CD4-positive, alpha-beta T cell (primary cell): ENCODE measurements at regions not wholly inside any gene's neighbourhood (a gene's known extent, or its start where the extent isn't known, plus 50 kb on each side); places are given as distances from the start of the nearest gene placed in this dataset.
"Not testable (repeated sequence)": the region's sequence is repeated elsewhere in the genome, so short reads cannot be mapped to it uniquely, and the experiment has no call there.

Experiments
- ATAC-seq: fragments of 200-7000 bp; cut with Tn5 transposase; one replicate; pipeline ENCODE4 v1.10.0; 2022; ENCODE audit warnings: mild to moderate bottlenecking; ENCODE audit not compliant: poor library complexity
- CTCF ChIA-PET: fragments of 350-600 bp; sonication (Branson Sonifier 250); formaldehyde crosslinking; loops from one replicate; lab custom pipeline; 2021; ENCODE audit warnings: antibody characterized with exemption, inconsistent platforms; lab: Charles Lee
- POLR2A ChIA-PET: fragments of 350-600 bp; sonication (Branson Sonifier 250); formaldehyde crosslinking; loops from one replicate; lab custom pipeline; 2021; ENCODE audit warnings: antibody characterized with exemption, inconsistent platforms; lab: Charles Lee
- DNase-seq, 14 experiments: peaks; one replicate each; pipeline ENCODE4 v3.0.0-alpha.2; 2013 to 2020; ENCODE audit warnings: mixed read lengths in 2 of 14
- H3K27ac ChIP-seq, 2 donors: one replicate each; pipeline versions ENCODE4 v1.5.1 to v1.7.0; 2013; ENCODE audit warnings: low read length in 2 of 2, low read depth in 1 of 2, mild to moderate bottlenecking in 1 of 2
- H3K27me3 ChIP-seq, 2 experiments: 1 replicate in 1 of 2; 2 replicates in 1 of 2; pipeline versions ENCODE4 v1.6.1 to v1.7.0; 2013; ENCODE audit warnings: low read length in 2 of 2, control low read depth in 1 of 2, mild to moderate bottlenecking in 1 of 2, moderate library complexity in 1 of 2; ENCODE audit not compliant: insufficient read depth in 2 of 2, control insufficient read depth in 1 of 2
- H3K36me3 ChIP-seq: one replicate; pipeline ENCODE4 v1.6.1; 2013; ENCODE audit warnings: low read length, control low read depth; ENCODE audit not compliant: insufficient read depth
- H3K4me1 ChIP-seq: one replicate; pipeline ENCODE4 v1.6.1; 2013; ENCODE audit warnings: low read length, control low read depth; ENCODE audit not compliant: insufficient read depth
- H3K4me3 ChIP-seq: one replicate; pipeline ENCODE4 v1.5.1; 2013; ENCODE audit warnings: mild to moderate bottlenecking, low read length, moderate library complexity
- H3K9me3 ChIP-seq, 2 experiments: 1 replicate in 1 of 2; 2 replicates in 1 of 2; pipeline versions ENCODE4 v1.6.1 to v1.7.0; 2013; ENCODE audit warnings: low read length in 2 of 2, mild to moderate bottlenecking in 2 of 2, control low read depth in 1 of 2, moderate library complexity in 1 of 2; ENCODE audit not compliant: control insufficient read depth in 1 of 2, insufficient read depth in 1 of 2
- H3K27ac Mint-ChIP-seq: one replicate; pipeline ENCODE4 v1.8.0; 2020; ENCODE audit warnings: mixed read lengths
- H3K27me3 Mint-ChIP-seq: one replicate; pipeline ENCODE4 v1.8.0; 2021; ENCODE audit warnings: mixed read lengths
- H3K36me3 Mint-ChIP-seq: one replicate; pipeline ENCODE4 v1.8.0; 2021; ENCODE audit warnings: low read depth, mixed read lengths
- H3K4me1 Mint-ChIP-seq: one replicate; pipeline ENCODE4 v1.8.0; 2021; ENCODE audit warnings: low read depth, mixed read lengths
- H3K4me3 Mint-ChIP-seq: one replicate; pipeline ENCODE4 v1.8.0; 2020; ENCODE audit warnings: mild to moderate bottlenecking, mixed read lengths
- H3K9me3 Mint-ChIP-seq: one replicate; pipeline ENCODE4 v1.8.0; 2020; ENCODE audit warnings: mixed read lengths
- intact Hi-C, 2 experiments: fragments of 100-400 bp; cut with DNase I in 1 of 2; cut with micrococcal nuclease in 1 of 2; formaldehyde crosslinking; loops; one replicate each; pipeline versions ENCODE4 v1.15.1 to v1.9.0; 2023 to 2025; cut with DNase I, micrococcal nuclease

- H3K27ac ChIP-seq, CTCF ChIA-PET, H3K36me3 ChIP-seq, H3K4me1 ChIP-seq, H3K4me3 ChIP-seq, POLR2A ChIA-PET, H3K9me3 Mint-ChIP-seq, H3K36me3 Mint-ChIP-seq, H3K27me3 Mint-ChIP-seq, H3K27me3 ChIP-seq, H3K9me3 ChIP-seq, intact Hi-C loops, ATAC-seq: not testable (repeated sequence)
- DNase-seq: peak in 1 of 14 experiments; percentile 53
- H3K4me3 Mint-ChIP-seq: peak overlapping the region; percentile 9
- H3K27ac Mint-ChIP-seq: peak overlapping the region; percentile 67
- peaks cover 42% of the 10 kb centered on the region for H3K4me1 Mint-ChIP-seq
Measured at GRCh38 chr18:14606546-14606945, 63.1 kb upstream of the POTEC start.

GRCh38 chr18:14607360-14607759 lies 64.0 kb upstream of the POTEC start:
- CTCF ChIA-PET, DNase-seq, ATAC-seq, H3K36me3 ChIP-seq, H3K9me3 Mint-ChIP-seq, H3K4me3 ChIP-seq, H3K27ac ChIP-seq, H3K4me1 ChIP-seq, POLR2A ChIA-PET, H3K36me3 Mint-ChIP-seq, H3K27me3 ChIP-seq, intact Hi-C loops, H3K4me3 Mint-ChIP-seq, H3K27me3 Mint-ChIP-seq, H3K9me3 ChIP-seq: not testable (repeated sequence)
- Mint-ChIP-seq H3K4me1 (peaks cover 45% of the 10 kb centered on the region), H3K27ac (peak overlapping the region; percentile 67)

GRCh38 chr18:14612422-14612821 lies 69.0 kb upstream of the POTEC start:
- H3K27me3 Mint-ChIP-seq, H3K27ac ChIP-seq, H3K4me1 ChIP-seq, H3K9me3 Mint-ChIP-seq, CTCF ChIA-PET, H3K27me3 ChIP-seq, H3K9me3 ChIP-seq, POLR2A ChIA-PET, H3K36me3 ChIP-seq, intact Hi-C loops, H3K36me3 Mint-ChIP-seq, H3K4me3 ChIP-seq: not testable (repeated sequence)
- Mint-ChIP-seq H3K4me3 (peak overlapping the region; percentile 47), H3K4me1 (peaks cover 33% of the 10 kb centered on the region), H3K27ac (peak overlapping the region; percentile 71)
- DNase-seq: peak in 3 of 14 experiments; percentile 20 to 69 (median 31)
- ATAC-seq: peak; percentile 89

GRCh38 chr18:14614485-14614884 lies 71.1 kb upstream of the POTEC start:
- H3K27me3 Mint-ChIP-seq, H3K4me1 ChIP-seq, ATAC-seq, DNase-seq, H3K9me3 Mint-ChIP-seq, H3K4me3 ChIP-seq, POLR2A ChIA-PET, H3K27ac ChIP-seq, H3K4me3 Mint-ChIP-seq, H3K27ac Mint-ChIP-seq, CTCF ChIA-PET, intact Hi-C loops, H3K9me3 ChIP-seq, H3K36me3 ChIP-seq, H3K27me3 ChIP-seq: not testable (repeated sequence)
- Mint-ChIP-seq H3K36me3 (peaks cover 10% of the 10 kb centered on the region), H3K4me1 (peaks cover 24% of the 10 kb centered on the region)

GRCh38 chr18:14627336-14627735 lies 83.9 kb upstream of the POTEC start:
- H3K27ac ChIP-seq, H3K27me3 Mint-ChIP-seq, H3K9me3 Mint-ChIP-seq, H3K9me3 ChIP-seq, H3K4me3 Mint-ChIP-seq, CTCF ChIA-PET, DNase-seq, H3K4me1 ChIP-seq, intact Hi-C loops, H3K27me3 ChIP-seq, ATAC-seq, H3K4me1 Mint-ChIP-seq, H3K27ac Mint-ChIP-seq, H3K36me3 Mint-ChIP-seq, H3K4me3 ChIP-seq, H3K36me3 ChIP-seq, POLR2A ChIA-PET: not testable (repeated sequence)

GRCh38 chr18:14628323-14628978 lies 85.1 kb upstream of the POTEC start:
- H3K9me3 Mint-ChIP-seq, H3K4me3 ChIP-seq, ATAC-seq, H3K27ac Mint-ChIP-seq, H3K9me3 ChIP-seq, H3K27me3 ChIP-seq, H3K27me3 Mint-ChIP-seq, CTCF ChIA-PET, POLR2A ChIA-PET, H3K27ac ChIP-seq, DNase-seq, H3K4me1 Mint-ChIP-seq, H3K4me1 ChIP-seq, intact Hi-C loops, H3K36me3 Mint-ChIP-seq, H3K4me3 Mint-ChIP-seq, H3K36me3 ChIP-seq: not testable (repeated sequence)

- H3K27ac Mint-ChIP-seq, ATAC-seq, H3K27ac ChIP-seq, H3K36me3 ChIP-seq, CTCF ChIA-PET, H3K4me3 ChIP-seq, H3K9me3 ChIP-seq, POLR2A ChIA-PET, intact Hi-C loops, H3K27me3 Mint-ChIP-seq, H3K4me1 ChIP-seq, H3K27me3 ChIP-seq, H3K36me3 Mint-ChIP-seq, H3K4me3 Mint-ChIP-seq, DNase-seq, H3K4me1 Mint-ChIP-seq, H3K9me3 Mint-ChIP-seq: not testable (repeated sequence)
Measured at GRCh38 chr18:14628979-14629325, 85.6 kb upstream of the POTEC start.
